HUES64 (cell line): ENCODE measurements at regions not wholly inside any gene's neighbourhood (a gene's known extent, or its start where the extent isn't known, plus 50 kb on each side); places are given as distances from the start of the nearest gene placed in this dataset.
A peak's percentile ranks its signal among the peaks of the same experiment; 100 is the strongest.
"Not testable (repeated sequence)": the region's sequence is repeated elsewhere in the genome, so short reads cannot be mapped to it uniquely, and the experiment has no call there.

ENCODE experiments used
- H3K27ac ChIP-seq: 2 replicates; pipeline ENCODE4 v1.7.0; 2013; ENCODE audit warnings: low read depth, low read length, inconsistent platforms
- H3K27me3 ChIP-seq: 2 replicates; pipeline ENCODE4 v1.6.1; 2013; ENCODE audit warnings: mild to moderate bottlenecking, low read length; ENCODE audit not compliant: insufficient read depth
- H3K36me3 ChIP-seq: 2 replicates; pipeline ENCODE4 v1.6.1; 2013; ENCODE audit warnings: mild to moderate bottlenecking, low read length; ENCODE audit not compliant: insufficient read depth
- H3K4me1 ChIP-seq: 2 replicates; pipeline ENCODE4 v1.6.1; 2013; ENCODE audit warnings: mild to moderate bottlenecking, low read length, moderate library complexity; ENCODE audit not compliant: insufficient read depth
- H3K4me3 ChIP-seq: 2 replicates; pipeline ENCODE4 v1.5.1; 2013; ENCODE audit warnings: mild to moderate bottlenecking, low read length, moderate library complexity
- H3K9ac ChIP-seq: 2 replicates; pipeline ENCODE4 v1.6.1; 2013; ENCODE audit warnings: mild to moderate bottlenecking, low read depth, low read length
- H3K9me3 ChIP-seq: 2 replicates; pipeline ENCODE4 v1.6.1; 2013; ENCODE audit warnings: low read depth, low read length; ENCODE audit not compliant: insufficient read depth
- WGBS: fragments of 150-250, 120-280 bp; methylation state at CpG from one replicate; pipeline ENCODE4 v1.1.7; 2013; ENCODE audit warnings: missing lambda C conversion rate; 5-methylcytosine and 5-hydroxymethylcytosine counted together

DNA sequence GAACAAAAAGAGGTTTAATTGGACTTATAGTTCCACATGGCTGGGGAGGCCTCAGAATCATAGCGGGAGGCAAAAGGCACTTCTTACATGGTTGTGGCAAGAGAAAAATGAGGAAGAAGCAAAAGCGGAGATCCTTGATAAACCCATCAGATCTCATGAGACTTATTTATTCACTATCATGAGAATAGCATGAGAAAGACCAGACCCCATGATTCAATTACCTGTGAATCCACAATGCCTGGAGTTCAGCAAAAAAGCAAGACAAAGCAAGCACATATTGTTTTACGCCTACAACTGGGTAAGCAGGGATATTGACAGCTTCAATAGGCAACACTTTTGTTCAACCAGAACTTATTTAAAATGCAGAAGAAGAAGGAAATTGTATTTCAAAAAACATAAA lies 218.2 kb downstream of the RPL10L start:
- no peak overlapping the region for H3K4me3 ChIP-seq
- no peaks in the 10 kb centered on the region for H3K36me3 ChIP-seq
- H3K27ac ChIP-seq, result no peak overlapping the region
- H3K27me3 ChIP-seq, result no peaks in the 10 kb centered on the region
- peaks cover 4% of the 10 kb centered on the region for H3K4me1 ChIP-seq
- H3K9ac ChIP-seq, result no peak overlapping the region
- 96% methylated on average over 3 of the region's 3 CpGs for WGBS
- H3K9me3 ChIP-seq, result no peaks in the 10 kb centered on the region

DNA sequence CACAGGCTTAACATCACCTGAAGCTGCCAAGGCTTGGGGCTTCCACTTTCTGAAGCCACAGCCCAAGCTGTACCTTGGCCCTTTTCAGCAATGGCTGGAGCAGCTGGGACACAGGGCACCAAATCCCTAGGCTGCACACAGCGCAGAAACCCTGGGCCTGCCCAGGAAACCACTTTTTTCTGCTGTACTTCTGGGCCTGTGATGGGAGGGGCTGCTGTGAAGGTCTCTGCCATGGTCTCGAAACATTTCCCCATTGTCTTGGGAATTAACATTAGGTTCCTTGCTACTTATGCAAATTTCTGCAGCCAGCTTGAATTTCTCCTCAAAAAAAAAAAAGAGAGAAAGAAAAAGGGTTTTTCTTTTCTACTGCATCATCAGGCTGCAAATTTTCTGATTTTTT lies 219.1 kb downstream of the RPL10L start:
- Histone ChIP-seq H3K9ac (no peak overlapping the region), H3K9me3 (no peaks in the 10 kb centered on the region), H3K4me3 (no peak overlapping the region), H3K27ac (0 out of 2 replicates have a peak overlapping the region, but pooled peaks have one; percentile 24), H3K4me1 (peaks cover 4% of the 10 kb centered on the region), H3K36me3 (no peaks in the 10 kb centered on the region), H3K27me3 (no peaks in the 10 kb centered on the region)
- whole genome bisulfite sequencing, result 52% methylated on average over 2 of the region's 2 CpGs

DNA sequence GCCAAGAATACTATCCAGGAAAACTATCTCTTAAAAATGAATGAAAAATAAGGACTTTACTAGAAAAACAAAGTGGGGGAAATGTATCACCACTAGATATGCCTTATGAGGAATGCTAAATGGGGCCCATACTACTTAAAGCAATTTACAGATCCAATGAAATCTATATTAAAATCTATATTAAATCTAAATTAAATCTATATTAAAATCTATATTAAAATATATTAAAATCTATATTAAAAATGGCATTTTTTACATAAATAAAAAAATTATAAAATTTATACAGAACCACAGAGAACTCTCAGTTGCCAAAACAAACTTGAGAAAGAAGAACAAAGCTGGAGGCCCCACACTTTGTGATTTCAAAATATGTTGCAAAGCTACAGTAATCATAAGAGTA lies 234.5 kb downstream of the RPL10L start:
- H3K36me3 ChIP-seq, result no peaks in the 10 kb centered on the region
- H3K27me3 ChIP-seq, result no peaks in the 10 kb centered on the region
- no peak overlapping the region for H3K4me3 ChIP-seq
- H3K9me3 ChIP-seq, result peaks cover 14% of the 10 kb centered on the region; the same call in 1 of the 2 replicates
- no peak overlapping the region for H3K27ac ChIP-seq
- H3K9ac ChIP-seq, result no peak overlapping the region
- H3K4me1 ChIP-seq, result no peaks in the 10 kb centered on the region

DNA sequence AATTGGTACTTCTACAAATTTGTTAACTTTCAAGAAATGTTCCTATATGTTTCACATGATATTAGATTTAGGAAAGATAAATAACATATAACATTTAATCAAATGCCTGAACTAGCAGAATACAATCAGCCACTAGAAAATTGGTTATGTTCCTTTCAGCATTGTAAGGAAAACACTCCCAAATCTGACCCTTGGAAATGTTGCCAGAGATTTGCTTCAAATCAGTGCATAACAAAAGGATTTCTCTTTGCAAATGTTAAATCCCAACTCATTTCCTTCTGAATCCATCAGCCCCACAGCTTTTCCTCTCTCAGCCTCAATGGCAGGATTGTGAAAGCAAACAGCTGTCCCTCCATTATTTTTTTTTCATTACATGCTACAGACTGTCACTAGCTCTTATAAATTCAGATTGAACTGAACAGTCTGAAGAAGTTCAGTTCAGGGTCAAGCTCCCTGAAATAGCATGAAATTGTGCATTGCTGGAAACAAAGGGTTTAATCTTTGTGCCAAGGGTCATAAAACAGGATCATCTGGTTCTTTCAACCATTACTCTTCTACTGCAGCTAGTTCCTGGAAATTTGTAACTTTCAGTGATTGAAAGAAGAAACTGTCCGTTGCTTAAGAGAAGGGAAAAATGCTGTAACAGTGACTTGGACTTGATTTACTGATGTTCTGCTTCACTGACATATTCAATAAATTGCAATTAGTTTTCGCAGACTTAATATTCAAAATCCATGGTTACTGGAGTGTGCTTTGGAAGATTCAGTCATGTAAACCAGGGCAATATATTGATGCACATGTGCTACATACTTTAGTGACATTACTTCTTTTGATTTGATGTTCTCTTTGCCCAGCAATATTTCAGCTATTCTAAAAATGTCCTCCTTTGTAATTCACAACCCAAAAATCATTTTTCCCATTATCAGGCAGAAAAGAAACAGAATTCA lies 246.4 kb downstream of the RPL10L start:
- Histone ChIP-seq H3K27me3 (no peaks in the 10 kb centered on the region), H3K27ac (peak overlapping the region; percentile 80), H3K9ac (peak overlapping the region; percentile 54), H3K9me3 (no peaks in the 10 kb centered on the region), H3K4me3 (0 out of 2 replicates have a peak overlapping the region, but pooled peaks have one; percentile 13), H3K36me3 (no peaks in the 10 kb centered on the region), H3K4me1 (peaks cover 43% of the 10 kb centered on the region)
- 72% methylated on average over 2 of the region's 2 CpGs for WGBS

DNA sequence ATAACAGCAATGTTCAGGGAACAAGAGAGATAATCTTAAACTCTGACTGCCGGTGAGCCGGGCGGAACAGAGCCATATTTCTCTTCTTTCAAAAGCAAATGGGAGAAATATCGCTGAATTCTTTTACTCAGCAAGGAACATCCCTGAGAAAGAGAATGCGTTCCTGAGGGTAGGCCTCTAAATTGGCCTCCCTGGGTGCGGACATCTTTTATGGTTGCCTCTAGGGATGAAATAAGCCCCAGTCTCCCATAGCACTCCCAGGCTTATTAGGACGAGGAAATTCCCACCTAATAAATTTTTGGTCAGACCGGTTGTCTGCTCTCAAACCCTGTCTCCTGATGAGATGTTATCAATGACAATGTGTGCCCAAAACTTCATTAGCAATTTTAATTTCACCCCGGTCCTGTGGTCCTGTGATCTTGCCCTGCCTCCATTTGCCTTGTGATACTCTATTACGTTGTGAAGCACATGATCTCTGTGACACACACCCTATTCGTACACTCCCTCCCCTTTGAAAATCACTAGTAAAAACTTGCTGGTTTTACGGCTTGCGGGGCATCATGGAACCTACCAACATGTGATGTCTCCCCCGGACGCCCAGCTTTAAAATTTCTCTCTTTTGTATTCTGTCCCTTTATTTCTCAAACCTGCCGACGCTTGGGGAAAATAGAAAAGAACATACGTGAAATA lies 249.4 kb downstream of the RPL10L start:
- WGBS, result 88% methylated on average over 16 of the region's 18 CpGs

DNA sequence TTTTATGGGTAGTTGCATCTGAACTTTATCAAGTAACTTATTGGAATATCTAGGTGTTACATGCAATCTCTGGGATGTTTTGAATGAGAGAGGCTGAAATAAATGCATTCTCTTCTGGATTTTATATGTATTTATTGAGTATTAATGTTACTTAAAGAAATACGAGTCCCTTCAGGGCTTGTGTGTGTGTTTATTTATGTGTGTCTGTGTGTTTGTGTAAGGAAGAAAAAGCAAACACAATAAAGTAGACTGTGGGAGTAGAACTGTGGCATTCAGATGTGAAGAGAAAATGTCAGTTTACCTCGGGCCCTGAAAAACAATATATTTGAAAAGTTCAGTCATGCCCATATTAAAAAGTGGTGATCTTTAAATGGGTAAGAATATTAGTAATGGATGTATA lies 250.5 kb downstream of the RPL10L start:
- Histone ChIP-seq H3K27ac (no peak overlapping the region), H3K4me1 (peaks cover 39% of the 10 kb centered on the region), H3K9me3 (no peaks in the 10 kb centered on the region), H3K9ac (no peak overlapping the region), H3K36me3 (no peaks in the 10 kb centered on the region), H3K4me3 (no peak overlapping the region), H3K27me3 (no peaks in the 10 kb centered on the region)
- WGBS, result 90% methylated on average over 2 of the region's 2 CpGs

More for the DNA sequence above, 249.4 kb downstream of the RPL10L start:
- not testable (repeated sequence) for H3K9ac ChIP-seq, H3K36me3 ChIP-seq, H3K27me3 ChIP-seq, H3K4me3 ChIP-seq, H3K27ac ChIP-seq, H3K9me3 ChIP-seq
- peaks cover 46% of the 10 kb centered on the region for H3K4me1 ChIP-seq

DNA sequence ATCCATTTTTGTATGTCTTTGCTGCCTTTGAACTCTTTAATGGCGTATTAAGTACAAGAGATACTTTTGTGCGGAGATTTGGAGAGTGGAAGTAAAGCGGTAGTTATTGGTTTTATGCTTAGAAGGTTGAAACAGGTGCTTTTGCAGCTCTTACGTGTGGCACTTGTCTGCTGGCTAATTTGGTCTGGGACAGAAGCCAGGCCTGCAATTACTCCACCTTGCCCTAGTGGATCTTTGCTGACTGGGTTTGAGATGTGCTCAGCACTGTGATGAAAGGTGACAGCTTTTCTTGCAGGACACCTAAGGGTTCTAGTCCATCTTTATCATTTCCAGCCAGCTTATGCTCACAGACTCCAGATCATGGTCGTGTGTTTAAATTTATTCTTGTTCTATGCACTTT lies 252.5 kb downstream of the RPL10L start:
- Histone ChIP-seq H3K4me3 (no peak overlapping the region), H3K27ac (no peak overlapping the region), H3K9ac (no peak overlapping the region), H3K27me3 (no peaks in the 10 kb centered on the region), H3K9me3 (no peaks in the 10 kb centered on the region), H3K36me3 (no peaks in the 10 kb centered on the region), H3K4me1 (peaks cover 19% of the 10 kb centered on the region)
- WGBS, result 99% methylated on average over 5 of the region's 5 CpGs

DNA sequence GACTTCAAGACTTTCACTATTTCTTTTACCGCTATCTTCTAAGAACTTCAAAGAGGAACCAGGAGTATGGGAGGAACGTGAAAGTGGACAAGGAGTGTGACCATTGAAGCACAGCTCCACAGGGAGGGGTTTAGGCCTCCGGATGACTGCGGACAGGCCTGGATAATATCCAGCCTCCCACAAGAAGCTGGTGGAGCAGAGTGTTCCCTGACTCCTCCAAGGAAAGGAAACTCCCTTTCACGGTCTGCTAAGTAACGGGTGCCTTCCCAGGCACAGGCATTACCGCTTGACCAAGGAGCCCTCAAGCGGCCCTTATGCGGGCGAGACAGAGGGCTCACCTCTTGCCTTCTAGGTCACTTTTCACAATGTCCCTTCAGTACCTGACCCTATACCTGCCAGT lies 267.0 kb downstream of the RPL10L start:
- 85% methylated on average over 10 of the region's 10 CpGs for WGBS
- H3K4me3 ChIP-seq, result no peak overlapping the region
- H3K27ac ChIP-seq, result no peak overlapping the region

DNA sequence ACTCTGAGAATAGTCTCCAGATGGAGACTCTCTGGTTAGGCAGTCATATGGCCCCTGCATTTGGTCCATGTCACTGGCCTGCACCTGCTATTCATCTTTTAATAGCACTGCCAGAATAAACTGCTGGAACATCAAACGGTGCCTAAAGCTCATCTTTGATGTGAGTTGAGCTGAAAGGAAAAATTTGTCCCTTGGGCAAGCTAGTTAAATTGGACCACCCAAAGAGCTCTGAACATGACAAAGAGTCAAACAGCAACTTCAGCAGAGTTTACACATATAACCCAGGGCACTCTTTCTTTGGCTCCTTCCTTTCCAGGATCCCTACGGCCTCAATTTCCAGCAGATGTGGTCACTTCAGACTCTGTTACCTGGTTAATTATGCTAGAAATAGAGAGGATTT lies 269.9 kb downstream of the RPL10L start:
- Histone ChIP-seq H3K9me3 (no peaks in the 10 kb centered on the region), H3K4me1 (peaks cover 13% of the 10 kb centered on the region; the same call in 1 of the 2 replicates), H3K4me3 (no peak overlapping the region), H3K9ac (no peak overlapping the region), H3K27ac (no peak overlapping the region), H3K36me3 (no peaks in the 10 kb centered on the region), H3K27me3 (peaks cover 2% of the 10 kb centered on the region; the same call in 1 of the 2 replicates)
- 56% methylated on average over 2 of the region's 2 CpGs for WGBS

More for the DNA sequence above, 267.0 kb downstream of the RPL10L start:
- no peaks in the 10 kb centered on the region for H3K36me3 ChIP-seq
- peaks cover 13% of the 10 kb centered on the region; the same call in 1 of the 2 replicates for H3K4me1 ChIP-seq
- 0 out of 2 replicates have a peak, but pooled peaks cover 3% of the 10 kb centered on the region for H3K9me3 ChIP-seq
- H3K27me3 ChIP-seq, result no peaks in the 10 kb centered on the region
- no peak overlapping the region for H3K9ac ChIP-seq

DNA sequence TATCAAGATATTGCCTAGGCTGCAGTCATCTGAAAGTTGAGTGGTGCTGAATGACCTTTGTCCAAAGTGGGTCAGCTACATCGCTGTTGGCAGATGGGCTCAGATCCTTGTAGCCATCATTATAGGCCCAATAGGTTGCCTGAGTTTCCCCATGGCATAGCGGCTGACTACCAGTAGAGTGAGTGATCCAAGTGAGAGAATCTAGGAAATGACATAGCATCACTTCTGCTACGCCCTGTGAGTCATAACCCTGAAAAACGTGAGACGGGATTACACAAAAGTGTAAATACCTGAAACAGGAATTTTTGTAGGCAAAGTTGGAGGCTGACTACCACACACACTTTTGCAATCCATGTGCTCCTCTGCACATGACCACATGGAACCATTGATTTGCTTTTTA lies 273.3 kb downstream of the RPL10L start:
- Histone ChIP-seq H3K9ac (no peak overlapping the region), H3K4me1 (peaks cover 8% of the 10 kb centered on the region; the same call in 1 of the 2 replicates), H3K4me3 (no peak overlapping the region), H3K9me3 (no peaks in the 10 kb centered on the region), H3K27me3 (peaks cover 4% of the 10 kb centered on the region; the same call in 1 of the 2 replicates), H3K27ac (no peak overlapping the region), H3K36me3 (no peaks in the 10 kb centered on the region)
- 93% methylated on average over 5 of the region's 5 CpGs for WGBS

DNA sequence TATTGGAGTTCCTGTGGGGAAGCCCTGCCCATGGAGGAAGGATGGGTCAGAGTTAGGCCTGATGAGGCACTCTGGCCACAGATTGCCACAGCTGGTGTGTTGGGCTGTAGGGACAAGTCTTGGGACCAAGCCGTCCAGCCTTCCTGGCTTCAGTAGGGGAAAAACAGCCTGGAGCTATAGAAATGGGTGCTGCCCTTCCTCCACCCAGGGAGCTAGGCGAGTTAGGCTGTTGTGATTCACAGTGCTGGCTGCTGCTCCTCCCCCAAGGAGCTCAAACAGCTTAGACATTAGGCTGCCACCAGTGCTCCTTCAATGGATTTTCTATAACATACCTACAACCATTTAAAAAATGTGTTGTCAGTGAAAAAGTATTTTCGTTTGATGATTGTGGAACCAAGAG lies 274.3 kb downstream of the RPL10L start:
- Histone ChIP-seq H3K9me3 (no peaks in the 10 kb centered on the region; the same call in 1 of the 2 replicates), H3K27ac (no peak overlapping the region), H3K27me3 (peaks cover 4% of the 10 kb centered on the region; the same call in 1 of the 2 replicates), H3K4me1 (peaks cover 8% of the 10 kb centered on the region; the same call in 1 of the 2 replicates), H3K9ac (no peak overlapping the region), H3K36me3 (no peaks in the 10 kb centered on the region), H3K4me3 (no peak overlapping the region)
- 65% methylated on average over 2 of the region's 3 CpGs for WGBS
